HK-2 (cell line): ENCODE measurements at regions not wholly inside any gene's neighbourhood (a gene's known extent, or its start where the extent isn't known, plus 50 kb on each side); places are given as distances from the start of the nearest gene placed in this dataset.
"Not testable (repeated sequence)": the region's sequence is repeated elsewhere in the genome, so short reads cannot be mapped to it uniquely, and the experiment has no call there.

Experiments used
- DNase-seq: peaks from one replicate; pipeline ENCODE4 v3.0.0-alpha.2; 2018; ENCODE audit not compliant: unreplicated experiment

DNA sequence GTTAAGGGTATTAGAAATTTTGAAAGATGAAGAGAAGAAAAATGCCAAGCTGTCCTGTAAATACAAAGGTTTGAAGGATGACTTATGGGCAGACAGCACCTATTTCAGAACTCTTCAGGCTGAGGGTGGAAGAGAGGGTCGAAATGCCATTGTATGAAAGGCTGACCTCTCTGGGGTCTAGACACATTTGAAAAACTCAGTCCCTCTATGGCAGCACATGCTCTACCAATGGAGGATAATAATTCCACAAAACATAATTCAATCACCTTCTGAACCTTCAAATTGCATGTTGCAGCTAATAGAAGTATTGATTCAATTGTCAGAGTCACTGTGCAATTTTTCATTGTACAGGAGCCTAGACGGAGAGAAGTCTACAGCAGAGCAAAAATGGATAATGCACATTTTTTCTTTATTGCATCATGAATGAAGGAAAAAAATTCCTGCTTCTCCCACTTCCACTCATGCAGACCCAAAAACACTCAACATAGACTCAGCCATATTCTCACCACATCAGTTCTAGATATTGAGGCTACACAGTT is 569.1 kb downstream of the TBL1XR1 start:
- no peak for DNase-seq

DNA sequence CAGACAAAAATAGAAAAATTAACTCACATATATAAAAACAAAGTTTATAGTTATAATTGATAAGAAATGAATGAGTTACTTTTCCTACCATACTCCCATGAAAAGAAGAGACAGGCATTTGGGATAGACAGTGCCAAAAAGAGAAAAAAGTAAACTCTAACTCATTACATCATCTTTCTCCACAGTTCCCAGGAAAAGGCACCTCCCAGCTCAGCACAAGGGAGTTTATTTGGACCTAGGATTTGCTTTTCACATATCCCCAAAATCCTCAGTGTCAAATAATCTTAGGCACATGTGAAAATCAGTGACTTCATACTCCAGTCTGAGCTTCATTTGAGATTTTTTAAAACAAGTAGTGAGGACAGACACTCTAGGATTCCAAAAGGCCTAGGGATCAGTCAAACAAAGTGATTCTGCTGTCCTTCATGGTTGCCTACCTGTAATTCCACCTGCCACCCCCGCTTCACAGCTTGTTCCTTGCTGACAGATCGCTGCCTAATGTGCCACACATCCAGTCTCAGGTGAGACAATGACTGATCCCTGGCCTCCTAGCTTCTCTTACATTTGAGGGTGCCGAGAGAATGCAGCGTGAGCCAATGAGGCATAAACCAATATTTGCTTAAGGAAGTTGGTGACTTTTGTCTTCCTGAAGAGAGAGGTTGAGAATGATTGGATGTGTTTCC is 573.7 kb downstream of the TBL1XR1 start:
- DNase-seq: no peak

DNA sequence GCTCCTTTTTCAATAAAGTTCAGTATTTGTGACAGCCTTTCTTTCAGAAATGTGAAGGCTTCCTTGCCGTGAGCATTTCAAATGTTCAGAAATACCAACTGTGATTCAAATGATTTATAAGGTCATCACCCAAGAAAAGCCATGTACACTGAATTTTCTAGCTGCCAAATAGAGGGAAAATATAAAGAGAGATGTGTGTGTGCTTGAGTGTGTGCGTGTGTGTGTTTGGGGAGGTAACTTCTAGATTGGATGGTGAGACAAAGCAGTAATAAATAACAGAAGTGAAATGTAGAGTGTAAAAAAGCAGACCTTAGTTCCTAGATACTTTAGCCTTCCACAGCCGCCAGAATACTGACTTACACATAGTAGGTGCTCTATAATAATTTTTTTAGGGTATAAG is 577.4 kb downstream of the TBL1XR1 start:
- DNase-seq: no peak

DNA sequence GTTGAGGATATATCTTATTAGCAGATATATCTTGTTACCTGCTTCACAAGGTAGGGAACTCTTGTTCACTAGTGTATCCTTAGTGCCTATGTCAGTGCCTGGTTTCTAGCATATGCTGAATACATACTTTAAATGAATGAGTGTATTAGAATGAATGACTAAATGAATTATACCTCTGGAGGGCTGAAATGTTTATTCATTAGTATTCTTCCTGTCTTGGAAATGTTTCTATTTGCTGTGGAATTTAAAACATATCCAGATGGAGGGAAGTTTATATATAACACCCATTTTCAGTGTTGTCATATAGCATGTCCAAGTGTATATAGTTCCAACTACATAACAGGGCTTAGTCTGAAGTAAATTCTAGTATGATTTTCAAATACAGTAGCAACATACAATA is 581.5 kb downstream of the TBL1XR1 start:
- no peak for DNase-seq

DNA sequence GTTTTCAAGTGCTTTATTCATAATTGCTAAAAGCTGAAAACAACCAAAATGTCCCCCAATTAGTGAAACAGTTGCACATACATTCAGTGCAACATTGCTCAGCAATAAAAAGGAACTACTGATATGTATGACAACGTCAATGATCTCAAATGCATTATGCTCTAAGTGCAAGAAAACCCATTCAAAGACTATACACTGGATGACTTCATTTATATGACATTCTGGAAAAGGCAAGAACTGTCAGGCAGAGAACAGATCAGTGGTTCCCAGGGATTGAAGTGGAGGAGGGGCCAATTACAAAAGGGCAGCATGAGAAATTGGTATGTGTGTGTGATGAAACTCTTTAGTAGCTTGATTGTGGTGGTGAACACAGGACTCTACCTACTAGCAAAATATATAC is 585.6 kb downstream of the TBL1XR1 start:
- no peak for DNase-seq

DNA sequence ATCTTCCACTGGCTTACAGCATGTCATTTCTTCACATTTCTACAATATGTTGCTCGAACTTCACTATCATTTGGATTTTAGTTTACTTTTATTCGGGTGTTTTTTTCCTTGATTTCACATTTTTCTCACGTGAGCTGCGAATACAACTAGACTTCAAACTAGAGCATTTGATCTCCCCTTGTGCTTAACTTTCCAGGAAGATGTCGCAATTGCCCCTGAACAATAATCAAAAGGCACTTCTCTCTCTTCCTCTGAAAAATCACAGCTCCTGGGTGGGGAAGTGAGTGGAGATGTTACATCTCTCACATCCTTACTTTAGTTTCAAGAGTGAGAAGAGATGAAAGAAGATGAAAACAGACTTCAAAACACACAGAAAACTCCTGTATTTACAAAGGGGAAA is 587.9 kb downstream of the TBL1XR1 start:
- DNase-seq: no peak

DNA sequence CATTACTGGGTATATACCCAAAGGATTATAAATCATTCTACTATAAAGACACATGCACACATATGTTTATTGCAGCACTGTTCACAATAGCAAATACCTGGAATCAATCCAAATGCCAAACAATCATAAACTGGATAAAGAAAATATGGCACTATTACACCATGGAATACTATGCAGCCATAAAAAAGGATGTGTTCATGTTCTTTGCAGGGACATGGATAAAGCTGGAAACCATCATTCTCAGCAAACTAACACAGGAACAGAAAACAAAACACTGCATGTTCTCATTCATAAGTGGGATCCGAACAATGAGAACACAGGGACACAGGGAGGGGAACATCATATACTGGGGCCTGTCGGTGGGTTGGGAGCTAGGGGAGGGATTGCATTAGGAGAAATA is 591.7 kb downstream of the TBL1XR1 start:
- DNase-seq: not testable (repeated sequence)

DNA sequence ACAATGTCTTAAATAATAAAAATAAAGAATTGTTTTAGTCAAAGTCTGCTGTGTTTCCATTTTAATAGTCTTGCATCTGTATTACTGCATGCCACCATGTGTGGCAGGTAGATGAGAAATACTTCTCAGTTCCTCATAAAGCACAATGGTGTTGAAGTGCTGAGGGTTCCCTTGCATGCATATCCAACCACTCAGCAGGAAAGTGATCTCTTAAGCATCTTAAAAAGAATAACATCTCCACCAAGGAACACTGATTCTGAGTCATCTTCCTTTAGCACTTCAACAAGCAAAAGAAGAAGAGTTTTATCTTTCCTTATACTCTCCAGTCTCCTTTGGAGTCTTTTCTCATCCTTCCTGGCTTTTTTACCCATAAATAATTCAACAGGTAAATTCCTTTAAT is 602.0 kb downstream of the TBL1XR1 start:
- DNase-seq: no peak

DNA sequence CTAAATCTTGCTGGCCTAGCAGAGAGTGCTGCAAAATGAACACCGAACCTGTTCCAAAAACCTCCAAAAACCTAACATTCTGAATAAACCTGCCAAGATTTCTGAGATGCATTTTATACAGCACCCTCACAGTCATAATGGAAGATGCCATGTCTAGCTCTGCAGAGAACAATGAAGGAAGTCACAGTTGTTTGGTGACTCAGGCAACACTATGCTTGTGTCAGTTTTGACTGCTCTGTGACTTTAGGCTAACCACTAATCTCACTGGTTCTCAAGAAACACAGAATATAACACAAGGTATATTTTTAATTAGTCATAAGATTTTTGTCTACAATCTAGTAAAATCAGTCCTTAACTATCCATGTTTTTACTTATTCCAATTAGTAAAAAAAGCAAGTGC is 606.6 kb downstream of the TBL1XR1 start:
- no peak for DNase-seq

DNA sequence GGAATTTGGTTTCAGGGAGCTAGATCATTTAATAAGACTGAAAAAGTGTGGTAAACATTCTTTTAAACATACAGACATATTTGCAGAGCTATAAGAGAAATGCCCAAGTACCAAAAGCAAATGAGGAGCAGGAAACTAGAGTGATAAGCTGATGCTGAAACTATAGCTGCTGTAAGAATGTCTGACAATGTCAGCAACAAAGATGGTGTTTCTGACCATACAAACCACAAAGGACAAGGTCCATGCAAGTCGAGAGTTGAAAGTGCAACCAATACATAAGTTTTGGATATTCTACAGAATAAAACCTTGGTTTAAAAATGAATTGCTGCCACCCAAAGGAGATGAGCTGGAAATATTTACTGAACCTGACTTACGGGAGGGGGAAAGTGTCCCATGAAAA is 610.2 kb downstream of the TBL1XR1 start:
- no peak for DNase-seq

DNA sequence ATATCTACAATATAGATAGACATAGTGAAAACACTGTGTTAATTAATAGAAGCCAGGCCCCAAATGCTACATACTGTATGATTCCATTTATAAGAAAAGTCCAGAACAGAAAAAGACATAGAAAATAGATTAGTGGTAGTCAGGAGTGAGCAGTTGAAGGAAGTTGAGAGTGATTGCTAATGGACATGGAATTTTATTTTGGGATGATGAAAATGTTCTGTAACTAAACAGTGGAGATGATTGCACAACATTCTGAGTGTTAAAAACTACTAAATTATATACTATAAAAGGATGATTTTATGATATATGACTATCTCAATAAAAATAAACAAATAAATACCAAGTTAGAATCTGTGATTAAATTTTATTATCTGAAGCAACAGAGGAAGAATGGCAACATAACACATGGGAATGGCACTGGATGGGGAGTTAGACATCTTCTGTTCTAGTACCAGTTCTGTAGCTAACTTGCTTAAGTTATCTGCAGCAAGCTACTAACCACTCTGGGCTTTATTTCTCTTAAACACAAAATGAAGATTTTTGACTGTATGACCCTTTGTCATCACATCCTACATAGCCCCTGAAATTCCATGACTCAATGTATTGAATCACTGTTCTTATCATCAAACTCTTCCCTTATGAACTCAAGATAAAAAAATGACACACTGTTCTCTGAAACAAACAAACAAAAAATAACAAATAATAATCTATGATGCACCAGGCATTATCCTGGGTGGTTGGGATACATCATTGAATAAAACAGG is 612.7 kb downstream of the TBL1XR1 start:
- DNase-seq: no peak

DNA sequence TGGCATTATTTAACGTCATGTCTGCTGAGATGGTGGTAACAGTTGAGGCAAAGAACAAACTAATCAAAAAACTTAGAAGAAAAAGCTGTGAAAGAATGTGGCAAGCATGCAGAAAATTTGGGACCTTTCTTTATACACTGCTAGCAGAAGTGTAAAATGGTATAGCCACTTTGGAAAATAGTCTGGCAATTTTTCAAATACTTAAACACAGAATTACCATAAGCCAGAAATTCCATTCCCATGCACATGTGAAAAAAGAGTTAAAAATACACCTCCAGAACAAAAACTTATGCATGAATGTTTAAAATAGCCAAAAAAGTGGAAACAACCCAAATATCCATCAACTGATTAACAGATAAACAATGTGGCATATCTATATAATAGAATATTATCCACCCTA is 613.3 kb downstream of the TBL1XR1 start:
- no peak for DNase-seq

DNA sequence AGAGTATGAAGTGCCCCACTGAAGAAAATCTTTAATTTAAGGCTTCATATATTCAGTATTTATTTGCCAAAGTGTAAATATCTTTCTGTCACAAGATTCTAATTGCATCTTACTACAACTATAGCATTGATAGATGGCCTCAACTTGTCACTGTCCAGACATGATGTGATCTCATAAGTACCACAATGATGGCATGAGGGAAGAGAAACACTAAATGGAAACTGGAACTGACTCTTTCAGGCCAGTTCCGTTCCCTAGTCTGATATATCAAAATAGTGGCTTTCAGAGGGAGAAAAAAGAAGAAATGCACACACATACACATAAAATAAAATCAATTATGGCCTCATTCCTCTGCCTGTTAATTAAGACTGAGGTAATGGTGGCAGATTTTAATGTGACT is 615.7 kb downstream of the TBL1XR1 start:
- DNase-seq: no peak

DNA sequence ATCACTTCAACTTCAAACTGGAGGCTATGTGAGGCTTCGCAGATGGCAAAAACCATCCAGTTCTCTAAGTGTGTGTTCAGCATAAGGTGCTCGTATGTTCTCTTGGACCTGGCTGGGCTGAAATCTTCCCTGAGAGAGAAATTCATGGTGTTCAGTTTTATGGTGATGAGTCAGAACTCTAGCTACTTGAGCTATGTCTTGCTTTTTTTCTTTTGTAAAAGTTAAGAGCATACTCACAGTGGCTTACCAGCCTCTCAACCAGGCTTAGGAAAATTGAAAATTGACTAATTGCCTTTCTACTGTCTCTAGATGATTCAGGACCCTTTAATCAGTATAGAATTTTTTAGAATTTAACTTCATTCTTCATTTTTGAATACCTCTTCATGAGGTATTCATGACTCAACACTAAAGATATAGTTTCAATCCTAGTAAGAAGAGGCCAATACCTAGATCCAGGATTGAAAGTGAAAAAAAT is 617.5 kb downstream of the TBL1XR1 start:
- DNase-seq: peak; percentile 13

DNA sequence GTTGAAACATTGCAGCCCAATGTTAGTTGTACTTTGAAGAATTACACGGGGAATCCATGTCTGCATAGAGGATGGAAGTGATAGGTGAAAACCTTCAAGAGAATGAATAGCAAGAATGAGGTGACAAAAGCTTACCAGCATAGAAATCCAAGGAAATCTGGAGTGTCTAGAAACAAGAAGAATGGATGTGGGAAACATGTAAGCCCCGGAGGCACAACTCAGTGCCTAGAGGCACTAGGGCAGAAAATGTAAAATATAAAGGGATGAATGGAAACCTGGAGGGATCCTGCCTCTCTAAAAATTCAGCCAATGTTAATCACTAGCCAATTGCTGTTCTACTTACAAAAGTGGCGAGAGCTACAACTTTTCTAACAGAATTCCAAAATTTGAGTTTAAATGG is 619.0 kb downstream of the TBL1XR1 start:
- DNase-seq: no peak

DNA sequence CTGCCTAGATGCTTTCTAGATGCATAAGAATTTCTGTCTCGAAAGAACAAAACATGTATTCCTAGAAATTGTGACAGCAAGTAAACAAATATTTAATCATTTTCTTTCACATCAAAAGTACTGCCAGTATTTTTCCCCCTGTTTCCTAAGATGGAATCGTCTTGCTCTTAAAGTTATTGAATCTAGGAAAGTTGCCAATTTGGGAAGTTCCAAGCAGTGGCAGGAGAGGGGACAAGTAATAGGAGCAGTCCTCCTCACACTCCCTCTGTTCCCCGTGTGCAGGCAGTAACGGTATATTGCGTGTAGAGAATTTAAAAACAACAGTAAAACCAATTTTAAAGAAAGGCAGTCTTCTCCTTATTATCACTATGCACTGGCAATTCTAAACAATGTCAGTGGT is 619.8 kb downstream of the TBL1XR1 start:
- no peak for DNase-seq

DNA sequence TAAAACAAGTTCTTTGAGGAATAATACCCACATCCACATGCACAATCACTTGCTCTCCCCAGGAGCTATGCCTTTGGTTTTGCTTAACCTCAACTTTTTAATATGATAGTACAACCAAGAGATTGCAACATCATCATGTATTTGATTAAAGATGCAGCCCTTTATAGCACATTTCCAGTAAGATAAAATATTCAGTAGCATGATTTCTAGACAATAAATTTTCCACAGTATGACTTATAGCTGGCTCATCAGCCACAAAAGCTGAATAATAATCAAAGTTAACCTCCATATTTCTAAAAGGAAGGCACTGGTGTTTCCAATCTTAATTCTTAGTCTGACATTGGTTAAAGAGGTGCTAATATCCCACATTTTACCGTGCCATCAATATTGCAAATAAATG is 622.5 kb downstream of the TBL1XR1 start:
- no peak for DNase-seq

DNA sequence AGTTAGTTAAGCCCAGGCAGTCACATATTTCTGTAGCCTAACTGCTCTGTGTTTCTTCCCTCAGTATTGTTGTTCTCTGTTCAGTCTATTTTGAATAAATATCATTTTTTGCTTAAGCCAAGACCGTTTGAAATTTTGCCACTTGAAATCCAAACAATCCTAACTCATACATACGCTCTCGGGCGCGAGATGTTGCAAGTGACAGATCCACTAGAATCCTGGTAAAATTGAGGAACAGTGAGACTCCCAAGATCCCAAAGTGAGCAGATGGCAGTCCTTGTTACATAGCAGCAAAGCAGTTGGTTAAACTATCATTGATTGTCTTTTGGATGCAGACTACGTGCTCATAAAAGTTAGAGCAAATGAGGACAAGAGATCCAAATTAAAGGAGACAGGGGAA is 625.4 kb downstream of the TBL1XR1 start:
- DNase-seq: no peak

DNA sequence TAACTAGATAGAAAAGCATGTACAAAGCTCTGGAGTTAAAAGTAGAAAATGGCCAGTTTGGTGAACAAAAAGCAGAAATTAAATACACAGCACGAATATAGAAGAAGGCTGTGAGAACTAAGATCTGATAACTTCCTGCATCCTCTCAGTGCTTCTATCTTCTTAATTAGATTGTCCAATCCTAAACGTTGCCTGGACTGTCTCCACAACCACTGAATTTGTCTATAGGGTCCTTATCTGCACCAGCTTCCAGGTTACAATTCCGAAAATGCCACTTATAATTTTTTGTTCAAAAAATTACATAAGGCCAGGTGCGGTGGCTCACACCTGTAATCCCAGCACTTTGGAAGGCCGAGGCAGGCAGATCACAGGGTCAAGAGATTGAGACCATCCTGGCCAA is 626.3 kb downstream of the TBL1XR1 start:
- DNase-seq: no peak

DNA sequence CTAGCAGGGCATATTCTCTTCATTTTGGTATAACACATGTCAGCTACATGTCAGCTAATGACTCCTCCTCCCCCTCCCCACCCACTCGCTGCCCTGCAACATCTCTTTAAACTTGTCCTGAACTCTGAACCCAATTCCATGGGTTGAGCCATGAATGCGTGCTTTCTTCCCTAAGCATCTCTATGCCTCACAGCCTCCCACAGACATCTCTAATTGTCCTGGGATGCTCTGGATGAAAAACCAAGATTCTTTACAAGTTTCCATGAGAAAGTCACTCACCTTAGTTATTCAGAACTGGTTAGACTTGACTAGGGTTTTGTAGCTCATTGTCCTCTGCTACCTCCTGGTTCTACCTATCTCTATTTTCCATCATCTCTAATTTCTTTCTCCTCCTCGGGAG is 629.1 kb downstream of the TBL1XR1 start:
- DNase-seq: no peak

DNA sequence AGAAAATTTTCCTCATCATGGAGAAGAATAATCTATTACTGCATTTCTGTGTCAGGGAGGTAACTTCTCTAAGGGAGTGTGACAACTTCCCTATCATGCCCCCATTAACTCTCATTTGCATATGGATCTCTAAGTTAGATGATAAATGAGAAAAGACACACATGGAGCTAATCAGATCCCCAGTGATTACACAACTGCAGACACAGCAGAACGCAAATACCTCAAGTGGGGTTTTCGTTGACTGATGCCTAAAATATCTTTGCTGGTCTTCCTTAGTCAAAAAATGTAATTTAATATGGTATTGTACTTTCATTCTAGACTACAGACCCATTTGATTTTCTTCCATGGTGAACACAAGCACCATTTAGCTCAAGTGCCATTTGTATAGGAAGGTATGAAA is 630.5 kb downstream of the TBL1XR1 start:
- no peak for DNase-seq

DNA sequence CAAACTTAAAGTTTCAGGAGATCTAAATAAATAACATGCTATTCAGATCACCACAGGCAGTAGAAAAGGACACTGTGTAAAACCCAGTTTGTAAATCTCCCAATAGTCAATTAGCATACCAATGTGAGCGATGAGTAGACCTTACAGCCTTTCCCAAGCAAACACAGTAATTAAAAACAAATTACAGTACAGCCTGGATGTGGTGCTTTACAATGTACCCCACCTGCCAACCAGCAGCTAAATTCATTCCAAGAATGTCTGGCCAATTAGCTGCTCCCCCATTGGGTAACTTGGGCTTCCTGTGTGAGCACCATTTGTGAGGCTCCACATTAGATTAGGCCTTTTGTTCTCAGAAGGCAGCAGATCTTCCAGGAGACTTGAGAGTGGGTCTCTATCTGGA is 635.0 kb downstream of the TBL1XR1 start:
- DNase-seq: no peak

DNA sequence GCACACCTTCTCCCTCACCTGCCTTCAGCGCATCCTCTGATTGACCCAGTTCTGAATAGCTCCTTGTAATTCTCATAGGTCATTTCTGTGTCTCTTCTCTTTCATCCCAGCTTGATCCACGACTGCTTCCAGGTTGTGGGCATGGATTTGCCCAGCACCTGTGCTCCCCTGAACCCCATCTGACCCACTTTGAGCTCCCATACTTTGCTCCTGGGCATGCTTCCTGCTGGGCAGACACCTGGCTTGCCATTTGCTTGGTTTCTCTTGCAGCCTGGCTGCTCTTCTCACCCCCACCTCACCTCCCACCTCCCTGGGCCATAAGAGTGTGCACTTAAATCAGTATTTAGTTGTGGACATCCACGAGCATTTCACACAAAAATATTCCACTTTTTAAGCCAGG is 635.5 kb downstream of the TBL1XR1 start:
- no peak for DNase-seq
